HEK293T (cell line): ENCODE measurements at regions not wholly inside any gene's neighbourhood (a gene's known extent, or its start where the extent isn't known, plus 50 kb on each side); places are given as distances from the start of the nearest gene placed in this dataset.

Experiments
- ARNT ChIP-seq: fragments of 450-650 bp; IDR thresholded peaks from 2 replicates; pipeline ENCODE4 v1.6.1; 2017; ENCODE audit warnings: mild to moderate bottlenecking
- BHLHE40 ChIP-seq: fragments of 450-650 bp; IDR thresholded peaks from 2 replicates; pipeline ENCODE4 v1.6.1; 2016; ENCODE audit warnings: mild to moderate bottlenecking, moderate library complexity, borderline replicate concordance
- ELF4 ChIP-seq: fragments of 450-650 bp; IDR thresholded peaks from 2 replicates; pipeline ENCODE4 v1.6.1; 2017; ENCODE audit warnings: antibody characterized with exemption
- FOXA1 ChIP-seq: fragments of 450-650 bp; IDR thresholded peaks from 2 replicates; pipeline ENCODE4 v1.6.1; 2016; ENCODE audit warnings: mild to moderate bottlenecking
- FOXK2 ChIP-seq: fragments of 450-650 bp; IDR thresholded peaks from 2 replicates; pipeline ENCODE4 v1.6.1; 2016; ENCODE audit warnings: mild to moderate bottlenecking
- FOXM1 ChIP-seq: fragments of 450-650 bp; IDR thresholded peaks from 2 replicates; pipeline ENCODE4 v1.6.1; 2017; ENCODE audit warnings: mild to moderate bottlenecking, borderline replicate concordance
- HDGF ChIP-seq: fragments of 450-650 bp; IDR thresholded peaks from 2 replicates; pipeline ENCODE4 v1.6.1; 2017; ENCODE audit warnings: antibody characterized with exemption, borderline replicate concordance
- L3MBTL2 ChIP-seq: fragments of 450-650 bp; conservative IDR thresholded peaks from 2 replicates; pipeline ENCODE4 v1.6.1; 2016; ENCODE audit warnings: mild to moderate bottlenecking
- LEF1 ChIP-seq: fragments of 450-650 bp; IDR thresholded peaks from 2 replicates; pipeline ENCODE4 v1.6.1; 2017; ENCODE audit warnings: mild to moderate bottlenecking, borderline replicate concordance
- NFRKB ChIP-seq: fragments of 450-650 bp; IDR thresholded peaks from 2 replicates; pipeline ENCODE4 v1.6.1; 2016; ENCODE audit warnings: mild to moderate bottlenecking, moderate library complexity
- SP1 ChIP-seq: fragments of 450-650 bp; IDR thresholded peaks from 2 replicates; pipeline ENCODE4 v1.6.1; 2017
- SUZ12 ChIP-seq: fragments of 450-650 bp; IDR thresholded peaks from 2 replicates; pipeline ENCODE4 v1.6.1; 2016; ENCODE audit warnings: mild to moderate bottlenecking
- ZNF384 ChIP-seq: fragments of 450-650 bp; IDR thresholded peaks from 2 replicates; pipeline ENCODE4 v1.6.1; 2016
- TF ChIP-seq, protein P1 (sequence below): fragments of 450-650 bp; IDR thresholded peaks from 2 replicates; pipeline ENCODE4 v1.6.1; 2016

DNA sequence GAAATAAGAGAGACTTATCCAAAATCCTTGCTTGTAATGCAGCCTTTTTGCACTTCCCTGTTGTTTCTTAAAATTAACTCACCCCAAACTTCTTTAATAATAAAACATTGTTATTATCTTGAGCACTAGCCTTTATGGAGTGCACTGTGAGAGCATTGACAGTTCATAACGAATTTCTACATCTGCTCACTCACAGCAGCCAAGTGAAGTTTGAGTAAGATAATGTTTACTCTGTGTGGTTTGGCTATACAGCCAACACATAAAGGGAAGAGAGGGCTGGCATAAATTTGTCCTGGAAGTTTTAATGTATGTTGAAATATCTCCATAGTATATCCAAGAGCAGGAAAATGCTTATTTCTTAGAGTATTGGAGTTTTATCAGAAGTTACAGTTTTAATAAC is 227.9 kb downstream of the FRK start:
- TF ChIP-seq BHLHE40 (no peak), ZNF384 (no peak), ELF4 (no peak), ARNT (no peak), FOXM1 (no peak), FOXA1 (no peak), L3MBTL2 (no peak), SUZ12 (no peak), FOXK2 (no peak), SP1 (no peak), NFRKB (no peak), LEF1 (no peak), HDGF (no peak)
- TF ChIP-seq, protein P1, sequence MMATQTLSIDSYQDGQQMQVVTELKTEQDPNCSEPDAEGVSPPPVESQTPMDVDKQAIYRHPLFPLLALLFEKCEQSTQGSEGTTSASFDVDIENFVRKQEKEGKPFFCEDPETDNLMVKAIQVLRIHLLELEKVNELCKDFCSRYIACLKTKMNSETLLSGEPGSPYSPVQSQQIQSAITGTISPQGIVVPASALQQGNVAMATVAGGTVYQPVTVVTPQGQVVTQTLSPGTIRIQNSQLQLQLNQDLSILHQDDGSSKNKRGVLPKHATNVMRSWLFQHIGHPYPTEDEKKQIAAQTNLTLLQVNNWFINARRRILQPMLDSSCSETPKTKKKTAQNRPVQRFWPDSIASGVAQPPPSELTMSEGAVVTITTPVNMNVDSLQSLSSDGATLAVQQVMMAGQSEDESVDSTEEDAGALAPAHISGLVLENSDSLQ = no peak
